Gastrocnemius medialis (tissue), 4 donors: ENCODE measurements at regions not wholly inside any gene's neighbourhood (a gene's known extent, or its start where the extent isn't known, plus 50 kb on each side); places are given as distances from the start of the nearest gene placed in this dataset.

Experiments used
- CTCF ChIP-seq, 5 experiments: fragments of 450-650 bp in 3 of 5; fragments of 200-600 bp in 2 of 5; sonication (generic) in 2 of 5; IDR thresholded peaks in 4 of 5; conservative IDR thresholded peaks in 1 of 5; 1 replicate in 4 of 5; 2 replicates in 1 of 5; pipeline ENCODE4 v1.5.1; 2016 to 2019; ENCODE audit warnings: antibody characterized with exemption in 5 of 5, mild to moderate bottlenecking in 3 of 5, moderate library complexity in 3 of 5
- POLR2A ChIP-seq, 2 donors: fragments of 450-650 bp; IDR thresholded peaks; one replicate each; pipeline ENCODE4 v1.6.1; 2017; ENCODE audit warnings: antibody characterized with exemption in 2 of 2, mild to moderate bottlenecking in 2 of 2, moderate library complexity in 2 of 2

DNA sequence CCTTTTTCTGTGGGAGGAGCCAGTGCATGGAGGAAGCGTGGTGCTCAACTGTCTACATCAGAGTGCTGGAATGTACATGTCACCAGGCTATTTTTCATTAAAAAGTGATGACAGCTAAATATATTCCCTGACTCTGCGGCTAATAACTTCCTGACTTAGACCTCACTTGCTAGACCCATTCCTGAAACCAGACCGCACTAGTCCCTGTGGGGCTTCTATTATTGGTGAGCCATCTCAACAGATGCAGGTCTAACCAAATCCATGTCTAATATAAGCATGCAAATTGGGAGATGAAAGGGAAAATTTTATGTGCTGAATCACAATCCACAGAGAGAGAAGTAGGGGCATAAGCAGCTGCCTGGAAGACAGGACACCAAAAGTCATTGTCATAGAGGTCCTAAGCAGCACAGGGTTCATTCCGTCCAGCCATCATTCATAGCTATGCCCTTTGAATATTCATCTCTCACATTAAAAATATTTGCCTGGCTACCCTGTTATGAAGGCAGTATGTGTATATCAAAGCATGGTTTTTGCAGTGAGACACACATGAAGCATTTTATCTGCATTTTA, 110.9 kb upstream of the BLID start:
- no peak for TF ChIP-seq CTCF (IDR thresholded peaks at IDR 0.05 in 4 of 5, conservative IDR thresholded peaks at IDR 0.05 in 1 of 5)
- TF ChIP-seq POLR2A (IDR thresholded peaks at IDR 0.05): no peak
